K562 (cell line): ENCODE measurements at regions not wholly inside any gene's neighbourhood (a gene's known extent, or its start where the extent isn't known, plus 50 kb on each side); places are given as distances from the start of the nearest gene placed in this dataset.

ENCODE experiments used
- FOXM1 ChIP-seq, 2 experiments: fragments of 450-650 bp in 1 of 2; sonication (generic) in 1 of 2; formaldehyde crosslinking in 1 of 2; IDR thresholded peaks; 2 replicates each; pipeline versions ENCODE4 v1.6.1 to v1.9.0; 2017 to 2022; ENCODE audit warnings: low read depth in 2 of 2, mild to moderate bottlenecking in 2 of 2, missing genetic modification reagents in 1 of 2, moderate library complexity in 1 of 2
- MCM2 ChIP-seq: fragments of 450-650 bp; IDR thresholded peaks from 2 replicates; pipeline ENCODE4 v1.6.1; 2017; ENCODE audit warnings: low read depth, mild to moderate bottlenecking
- SIX5 ChIP-seq, 2 experiments: IDR thresholded peaks; 2 replicates each; pipeline ENCODE4 v1.6.1; 2011; ENCODE audit warnings: low read length in 2 of 2, borderline replicate concordance in 1 of 2, low read depth in 1 of 2, mild to moderate bottlenecking in 1 of 2, moderate library complexity in 1 of 2; ENCODE audit not compliant: insufficient read depth in 1 of 2
- TCF3 ChIP-seq: sonication (generic); formaldehyde crosslinking; IDR thresholded peaks from 2 replicates; pipeline ENCODE4 v1.4.0; 2020; ENCODE audit warnings: mild to moderate bottlenecking, missing genetic modification reagents
- TF ChIP-seq, protein P1 (sequence below): fragments of 450-650 bp; formaldehyde crosslinking; IDR thresholded peaks from 2 replicates; pipeline ENCODE4 v1.4.0; 2020; ENCODE audit warnings: mild to moderate bottlenecking, moderate library complexity
- TF ChIP-seq, protein P2 (sequence below): sonication (generic); formaldehyde crosslinking; IDR thresholded peaks from 2 replicates; pipeline ENCODE4 v1.8.1; 2023; ENCODE audit warnings: missing genetic modification reagents, mild to moderate bottlenecking, borderline replicate concordance
- TF ChIP-seq, protein P3 (sequence below), 2 experiments: fragments of 450-650 bp; formaldehyde crosslinking in 1 of 2; IDR thresholded peaks; 2 replicates each; pipeline versions ENCODE4 v1.4.0 to v1.6.1; 2014 to 2020; ENCODE audit warnings: mild to moderate bottlenecking in 2 of 2, borderline replicate concordance in 1 of 2, low read depth in 1 of 2
- TF ChIP-seq, protein P4 (sequence below), 2 experiments: fragments of 200-800 bp in 1 of 2; sonication (Bioruptor generic) in 1 of 2; sonication (generic) in 1 of 2; formaldehyde crosslinking in 1 of 2; IDR thresholded peaks in 1 of 2; conservative IDR thresholded peaks in 1 of 2; 2 replicates each; pipeline versions ENCODE4 v1.5.0 to v1.6.1; 2016 to 2020; ENCODE audit warnings: missing compliant biosample characterization in 1 of 2, missing genetic modification characterization in 1 of 2, missing genetic modification reagents in 1 of 2

DNA sequence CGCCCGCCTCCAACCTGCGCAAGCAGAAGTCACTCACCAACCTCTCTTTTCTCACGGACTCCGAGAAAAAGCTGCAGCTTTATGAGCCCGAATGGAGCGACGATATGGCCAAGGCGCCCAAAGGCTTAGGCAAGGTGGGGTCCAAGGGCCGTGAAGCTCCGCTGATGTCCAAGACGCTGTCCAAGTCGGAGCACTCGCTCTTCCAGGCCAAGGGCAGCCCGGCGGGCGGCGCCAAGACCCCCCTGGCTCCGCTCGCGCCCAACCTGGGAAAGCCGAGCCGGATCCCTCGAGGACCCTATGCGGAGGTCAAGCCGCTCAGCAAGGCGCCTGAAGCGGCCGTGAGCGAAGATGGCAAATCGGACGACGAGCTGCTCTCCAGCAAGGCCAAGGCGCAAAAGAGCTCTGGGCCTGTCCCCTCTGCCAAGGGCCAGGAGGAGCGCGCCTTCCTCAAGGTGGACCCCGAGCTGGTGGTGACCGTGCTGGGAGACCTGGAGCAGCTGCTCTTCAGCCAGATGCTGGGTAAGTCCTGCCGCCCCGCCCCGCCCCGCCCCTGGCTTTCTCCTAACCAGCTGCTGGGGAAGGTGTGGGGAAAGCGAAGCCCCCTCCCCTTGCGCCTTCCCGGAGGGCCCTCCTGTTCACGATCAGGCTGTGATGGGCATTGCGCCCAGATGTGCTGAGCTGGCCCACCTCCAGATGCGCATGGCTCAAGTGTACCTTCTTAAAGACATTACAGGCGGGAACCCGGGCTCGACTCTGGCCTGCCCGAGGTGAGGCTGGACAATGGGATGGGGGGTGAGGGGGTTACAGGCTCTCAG is 110.2 kb downstream of the NAV1 start (continued):
- TF ChIP-seq, protein P1, sequence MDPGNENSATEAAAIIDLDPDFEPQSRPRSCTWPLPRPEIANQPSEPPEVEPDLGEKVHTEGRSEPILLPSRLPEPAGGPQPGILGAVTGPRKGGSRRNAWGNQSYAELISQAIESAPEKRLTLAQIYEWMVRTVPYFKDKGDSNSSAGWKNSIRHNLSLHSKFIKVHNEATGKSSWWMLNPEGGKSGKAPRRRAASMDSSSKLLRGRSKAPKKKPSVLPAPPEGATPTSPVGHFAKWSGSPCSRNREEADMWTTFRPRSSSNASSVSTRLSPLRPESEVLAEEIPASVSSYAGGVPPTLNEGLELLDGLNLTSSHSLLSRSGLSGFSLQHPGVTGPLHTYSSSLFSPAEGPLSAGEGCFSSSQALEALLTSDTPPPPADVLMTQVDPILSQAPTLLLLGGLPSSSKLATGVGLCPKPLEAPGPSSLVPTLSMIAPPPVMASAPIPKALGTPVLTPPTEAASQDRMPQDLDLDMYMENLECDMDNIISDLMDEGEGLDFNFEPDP = no peak
- TF ChIP-seq, protein P2, sequence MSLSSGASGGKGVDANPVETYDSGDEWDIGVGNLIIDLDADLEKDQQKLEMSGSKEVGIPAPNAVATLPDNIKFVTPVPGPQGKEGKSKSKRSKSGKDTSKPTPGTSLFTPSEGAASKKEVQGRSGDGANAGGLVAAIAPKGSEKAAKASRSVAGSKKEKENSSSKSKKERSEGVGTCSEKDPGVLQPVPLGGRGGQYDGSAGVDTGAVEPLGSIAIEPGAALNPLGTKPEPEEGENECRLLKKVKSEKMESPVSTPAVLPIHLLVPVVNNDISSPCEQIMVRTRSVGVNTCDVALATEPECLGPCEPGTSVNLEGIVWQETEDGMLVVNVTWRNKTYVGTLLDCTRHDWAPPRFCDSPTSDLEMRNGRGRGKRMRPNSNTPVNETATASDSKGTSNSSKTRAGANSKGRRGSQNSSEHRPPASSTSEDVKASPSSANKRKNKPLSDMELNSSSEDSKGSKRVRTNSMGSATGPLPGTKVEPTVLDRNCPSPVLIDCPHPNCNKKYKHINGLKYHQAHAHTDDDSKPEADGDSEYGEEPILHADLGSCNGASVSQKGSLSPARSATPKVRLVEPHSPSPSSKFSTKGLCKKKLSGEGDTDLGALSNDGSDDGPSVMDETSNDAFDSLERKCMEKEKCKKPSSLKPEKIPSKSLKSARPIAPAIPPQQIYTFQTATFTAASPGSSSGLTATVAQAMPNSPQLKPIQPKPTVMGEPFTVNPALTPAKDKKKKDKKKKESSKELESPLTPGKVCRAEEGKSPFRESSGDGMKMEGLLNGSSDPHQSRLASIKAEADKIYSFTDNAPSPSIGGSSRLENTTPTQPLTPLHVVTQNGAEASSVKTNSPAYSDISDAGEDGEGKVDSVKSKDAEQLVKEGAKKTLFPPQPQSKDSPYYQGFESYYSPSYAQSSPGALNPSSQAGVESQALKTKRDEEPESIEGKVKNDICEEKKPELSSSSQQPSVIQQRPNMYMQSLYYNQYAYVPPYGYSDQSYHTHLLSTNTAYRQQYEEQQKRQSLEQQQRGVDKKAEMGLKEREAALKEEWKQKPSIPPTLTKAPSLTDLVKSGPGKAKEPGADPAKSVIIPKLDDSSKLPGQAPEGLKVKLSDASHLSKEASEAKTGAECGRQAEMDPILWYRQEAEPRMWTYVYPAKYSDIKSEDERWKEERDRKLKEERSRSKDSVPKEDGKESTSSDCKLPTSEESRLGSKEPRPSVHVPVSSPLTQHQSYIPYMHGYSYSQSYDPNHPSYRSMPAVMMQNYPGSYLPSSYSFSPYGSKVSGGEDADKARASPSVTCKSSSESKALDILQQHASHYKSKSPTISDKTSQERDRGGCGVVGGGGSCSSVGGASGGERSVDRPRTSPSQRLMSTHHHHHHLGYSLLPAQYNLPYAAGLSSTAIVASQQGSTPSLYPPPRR = no peak
- TF ChIP-seq FOXM1 (IDR thresholded peaks at IDR 0.05; ENCODE audit: low read depth) (no peak), FOXM1 (CRISPR knock-in tag; IDR thresholded peaks at IDR 0.05; ENCODE audit: low read depth) (0 out of 2 replicates have a peak, but pooled peaks have one; percentile 28), TCF3 (CRISPR knock-in tag) (no peak), SIX5 (IDR thresholded peaks at IDR 0.05; ENCODE audit: borderline replicate concordance in 1 of 2, insufficient read depth in 1 of 2, low read depth in 1 of 2, low read length in 2 of 2) (no peak), MCM2 (no peak)
- TF ChIP-seq, protein P3, sequence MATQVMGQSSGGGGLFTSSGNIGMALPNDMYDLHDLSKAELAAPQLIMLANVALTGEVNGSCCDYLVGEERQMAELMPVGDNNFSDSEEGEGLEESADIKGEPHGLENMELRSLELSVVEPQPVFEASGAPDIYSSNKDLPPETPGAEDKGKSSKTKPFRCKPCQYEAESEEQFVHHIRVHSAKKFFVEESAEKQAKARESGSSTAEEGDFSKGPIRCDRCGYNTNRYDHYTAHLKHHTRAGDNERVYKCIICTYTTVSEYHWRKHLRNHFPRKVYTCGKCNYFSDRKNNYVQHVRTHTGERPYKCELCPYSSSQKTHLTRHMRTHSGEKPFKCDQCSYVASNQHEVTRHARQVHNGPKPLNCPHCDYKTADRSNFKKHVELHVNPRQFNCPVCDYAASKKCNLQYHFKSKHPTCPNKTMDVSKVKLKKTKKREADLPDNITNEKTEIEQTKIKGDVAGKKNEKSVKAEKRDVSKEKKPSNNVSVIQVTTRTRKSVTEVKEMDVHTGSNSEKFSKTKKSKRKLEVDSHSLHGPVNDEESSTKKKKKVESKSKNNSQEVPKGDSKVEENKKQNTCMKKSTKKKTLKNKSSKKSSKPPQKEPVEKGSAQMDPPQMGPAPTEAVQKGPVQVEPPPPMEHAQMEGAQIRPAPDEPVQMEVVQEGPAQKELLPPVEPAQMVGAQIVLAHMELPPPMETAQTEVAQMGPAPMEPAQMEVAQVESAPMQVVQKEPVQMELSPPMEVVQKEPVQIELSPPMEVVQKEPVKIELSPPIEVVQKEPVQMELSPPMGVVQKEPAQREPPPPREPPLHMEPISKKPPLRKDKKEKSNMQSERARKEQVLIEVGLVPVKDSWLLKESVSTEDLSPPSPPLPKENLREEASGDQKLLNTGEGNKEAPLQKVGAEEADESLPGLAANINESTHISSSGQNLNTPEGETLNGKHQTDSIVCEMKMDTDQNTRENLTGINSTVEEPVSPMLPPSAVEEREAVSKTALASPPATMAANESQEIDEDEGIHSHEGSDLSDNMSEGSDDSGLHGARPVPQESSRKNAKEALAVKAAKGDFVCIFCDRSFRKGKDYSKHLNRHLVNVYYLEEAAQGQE (IDR thresholded peaks at IDR 0.05; ENCODE audit: borderline replicate concordance) = 0 out of 2 replicates have a peak, but pooled peaks have one; percentile 6
- TF ChIP-seq, protein P3 (CRISPR knock-in tag; IDR thresholded peaks at IDR 0.05; ENCODE audit: low read depth) = no peak
- TF ChIP-seq, protein P4, sequence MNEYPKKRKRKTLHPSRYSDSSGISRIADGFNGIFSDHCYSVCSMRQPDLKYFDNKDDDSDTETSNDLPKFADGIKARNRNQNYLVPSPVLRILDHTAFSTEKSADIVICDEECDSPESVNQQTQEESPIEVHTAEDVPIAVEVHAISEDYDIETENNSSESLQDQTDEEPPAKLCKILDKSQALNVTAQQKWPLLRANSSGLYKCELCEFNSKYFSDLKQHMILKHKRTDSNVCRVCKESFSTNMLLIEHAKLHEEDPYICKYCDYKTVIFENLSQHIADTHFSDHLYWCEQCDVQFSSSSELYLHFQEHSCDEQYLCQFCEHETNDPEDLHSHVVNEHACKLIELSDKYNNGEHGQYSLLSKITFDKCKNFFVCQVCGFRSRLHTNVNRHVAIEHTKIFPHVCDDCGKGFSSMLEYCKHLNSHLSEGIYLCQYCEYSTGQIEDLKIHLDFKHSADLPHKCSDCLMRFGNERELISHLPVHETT (CRISPR knock-in tag; conservative IDR thresholded peaks at IDR 0.05 in 1 of 2, IDR thresholded peaks at IDR 0.05 in 1 of 2) = no peak; a peak in 1 of 4 replicates
